NCI-H2171 treated with DMSO at 0.1 percent for 48 hours (cell line): ENCODE measurements at regions not wholly inside any gene's neighbourhood (a gene's known extent, or its start where the extent isn't known, plus 50 kb on each side); places are given as distances from the start of the nearest gene placed in this dataset.
"Not testable (repeated sequence)": the region's sequence is repeated elsewhere in the genome, so short reads cannot be mapped to it uniquely, and the experiment has no call there.

Source experiments
- DNase-seq: peaks from one replicate; lab custom pipeline; 2025; lab: John Stamatoyannopoulos, UW

DNA sequence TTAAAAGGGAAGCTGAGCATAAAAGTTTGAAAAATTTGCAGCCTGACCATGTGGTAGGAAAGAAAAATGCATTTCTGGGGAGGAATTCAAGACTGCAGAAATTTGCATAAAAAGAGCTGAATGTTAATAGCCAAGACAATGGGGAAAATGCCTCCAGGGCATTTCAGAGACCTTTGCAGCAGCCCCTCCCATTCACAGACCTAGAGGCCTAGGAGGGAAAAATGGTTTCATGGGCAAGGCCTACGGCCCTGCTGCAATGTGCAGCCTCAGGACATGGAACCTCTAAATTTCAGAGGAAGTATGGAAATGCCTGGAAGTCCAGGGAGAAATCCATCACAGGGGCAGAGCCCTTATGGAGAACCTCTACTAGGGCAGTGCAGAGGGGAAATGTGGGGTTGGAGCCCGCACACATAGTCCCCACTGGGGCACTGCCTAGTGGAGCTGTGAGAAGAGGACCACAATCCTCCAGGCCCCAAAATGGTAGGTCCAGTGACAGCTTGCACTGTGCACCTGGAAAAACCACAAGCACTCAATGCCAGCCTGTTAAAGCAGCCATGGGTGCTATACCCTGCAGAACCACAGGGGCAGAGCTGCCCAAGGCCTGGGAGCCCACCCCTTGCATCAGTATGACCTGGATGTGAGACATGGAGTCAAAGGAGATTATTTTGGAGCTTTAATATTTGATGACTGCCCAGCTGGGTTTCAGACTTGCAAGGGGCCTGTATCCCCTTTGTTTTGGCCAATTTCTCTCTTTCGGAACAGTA, 243.8 kb downstream of the DNAJB9 start:
- no peak for DNase-seq

DNA sequence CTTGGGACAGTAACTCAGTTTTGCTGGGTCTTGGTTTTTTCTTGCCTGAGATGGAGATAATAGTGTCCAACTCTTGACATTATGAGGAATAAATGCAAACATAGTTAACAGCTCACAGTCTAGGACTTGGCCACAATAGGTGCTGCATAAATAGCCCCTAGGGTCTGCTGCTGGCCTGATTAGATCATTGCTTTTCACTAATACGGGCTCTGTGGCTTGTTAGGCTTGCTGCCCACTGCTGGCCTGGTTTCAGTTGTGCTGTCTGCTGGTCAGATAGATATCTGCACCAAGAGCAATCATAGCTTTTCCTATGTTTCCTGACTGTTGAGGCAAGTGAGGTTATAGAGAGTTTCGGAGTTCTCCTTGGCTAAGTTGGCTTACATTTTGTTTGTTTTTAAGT, 246.1 kb downstream of the DNAJB9 start:
- no peak for DNase-seq

GRCh38 chr7:108818742-108819141, 249.1 kb downstream of the DNAJB9 start:
- DNase-seq, result no peak

DNA sequence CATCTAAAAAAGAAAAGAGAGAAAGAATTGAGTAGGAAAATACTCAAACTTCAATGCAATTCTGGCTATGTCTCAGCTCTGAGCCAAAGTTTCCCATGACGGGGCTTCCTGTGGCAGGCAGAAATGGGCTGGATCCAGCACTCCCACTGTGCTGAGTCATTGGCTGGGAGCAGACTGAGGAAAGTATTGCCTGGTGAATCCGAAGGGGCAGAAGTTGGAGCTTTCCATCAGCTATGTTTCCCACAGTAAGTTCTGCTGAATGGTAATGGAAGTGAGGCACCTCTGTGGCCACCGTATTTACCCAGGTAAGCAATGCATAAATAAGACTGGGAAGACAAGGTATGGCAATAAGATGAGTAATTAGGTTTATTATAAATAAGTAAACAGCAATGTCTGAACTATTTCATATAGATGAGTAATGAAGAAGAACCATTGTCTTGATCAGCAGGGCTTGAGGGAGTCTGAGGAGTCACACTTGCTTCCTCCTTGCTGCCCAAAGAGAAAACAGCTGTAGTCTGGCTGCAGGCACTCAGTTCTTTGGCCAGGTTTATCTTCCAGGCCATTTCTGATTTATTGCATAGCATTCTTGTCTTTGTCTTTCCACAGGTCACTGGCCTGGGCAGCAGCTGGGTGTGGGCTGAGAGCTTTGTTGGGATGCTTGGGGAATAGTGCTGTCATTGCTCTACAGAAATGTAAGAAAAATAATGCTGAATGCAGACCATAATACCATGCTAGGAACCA, 255.3 kb downstream of the DNAJB9 start:
- no peak for DNase-seq

GRCh38 chr7:108825581-108825909, 255.9 kb downstream of the DNAJB9 start:
- DNase-seq, result no peak

DNA sequence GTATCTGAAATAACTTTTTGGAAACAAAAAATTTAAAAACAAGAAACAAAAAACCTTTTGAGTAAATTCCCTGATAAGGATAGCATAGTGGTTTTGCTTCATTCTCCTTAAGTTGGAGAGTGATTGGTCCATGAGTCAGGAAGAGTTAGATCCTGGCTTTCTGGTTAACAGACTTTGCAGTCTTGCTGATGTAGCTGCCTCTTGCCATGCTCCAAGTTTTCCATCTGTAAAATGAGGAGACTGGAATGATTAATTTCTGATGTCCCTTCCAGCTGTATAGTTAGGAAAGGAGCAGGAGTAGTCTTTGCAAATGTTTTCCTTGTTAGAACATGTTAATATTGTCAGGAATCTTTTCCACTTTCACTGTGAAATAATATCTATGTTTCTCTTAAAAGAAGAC, 266.6 kb downstream of the DNAJB9 start:
- DNase-seq, result no peak

DNA sequence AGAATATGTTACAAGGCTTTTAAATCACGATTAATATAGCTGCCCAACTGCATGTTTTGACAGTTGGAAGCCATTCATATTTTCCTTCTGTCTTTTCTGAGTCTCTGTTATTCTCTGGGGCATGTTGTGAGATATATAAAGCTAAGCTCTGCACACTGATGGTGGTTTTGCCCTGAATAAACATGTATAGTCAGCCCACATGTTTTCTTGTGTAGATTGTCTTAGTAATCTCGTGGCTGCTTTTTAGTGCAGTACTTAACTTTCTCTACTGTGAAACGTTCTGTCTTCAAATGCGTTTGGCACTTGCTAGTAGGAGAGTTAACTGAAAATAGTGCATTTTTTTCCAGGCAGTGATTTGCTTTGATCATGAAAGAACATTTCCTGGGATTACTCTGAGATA, 268.5 kb downstream of the DNAJB9 start:
- DNase-seq, result no peak

DNA sequence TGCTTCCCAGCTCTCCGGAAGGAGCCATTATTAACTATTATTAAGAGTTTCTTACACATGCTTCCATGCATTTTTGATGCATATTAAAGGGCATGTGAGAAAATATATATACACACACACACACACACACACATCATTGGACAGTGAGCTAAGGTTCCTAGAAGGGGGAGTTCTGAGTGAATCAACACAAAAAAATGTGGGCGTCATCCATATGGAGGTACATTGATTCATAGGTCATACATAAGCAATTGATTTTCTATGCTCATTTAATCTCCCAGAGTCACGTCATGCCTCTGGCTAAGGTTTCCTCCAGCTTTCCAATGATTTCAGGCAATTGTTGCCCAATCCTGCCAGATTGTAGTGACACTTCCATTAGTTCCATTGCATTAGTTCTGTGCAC, 269.4 kb downstream of the DNAJB9 start:
- DNase-seq, result no peak

- DNase-seq, result no peak
Observed at GRCh38 chr7:108845951-108846350, 276.3 kb downstream of the DNAJB9 start.

GRCh38 chr7:108846471-108846870, 276.8 kb downstream of the DNAJB9 start:
- DNase-seq, result no peak

DNA sequence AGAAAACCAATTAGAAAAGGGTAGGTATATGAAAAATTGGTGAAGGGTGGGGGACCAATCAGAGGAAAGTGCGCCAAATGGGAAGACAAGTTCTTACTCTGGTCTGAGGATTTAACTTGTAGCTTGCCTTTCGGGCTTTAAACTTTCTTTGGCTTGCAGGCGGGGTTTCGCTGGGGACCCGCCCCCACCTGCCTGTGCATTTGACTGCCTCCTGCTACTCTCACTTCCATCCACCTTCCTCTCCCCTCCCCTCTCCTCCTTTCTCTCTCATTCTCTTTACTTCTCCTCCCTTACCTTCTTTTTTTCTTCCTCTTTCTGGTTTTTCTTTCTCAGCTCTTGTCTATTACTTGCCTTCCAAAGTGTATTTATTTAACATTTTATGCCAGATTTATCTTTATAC, 278.8 kb downstream of the DNAJB9 start:
- no peak for DNase-seq

- no peak for DNase-seq
Observed at GRCh38 chr7:108860615-108861014, 290.9 kb downstream of the DNAJB9 start.

DNA sequence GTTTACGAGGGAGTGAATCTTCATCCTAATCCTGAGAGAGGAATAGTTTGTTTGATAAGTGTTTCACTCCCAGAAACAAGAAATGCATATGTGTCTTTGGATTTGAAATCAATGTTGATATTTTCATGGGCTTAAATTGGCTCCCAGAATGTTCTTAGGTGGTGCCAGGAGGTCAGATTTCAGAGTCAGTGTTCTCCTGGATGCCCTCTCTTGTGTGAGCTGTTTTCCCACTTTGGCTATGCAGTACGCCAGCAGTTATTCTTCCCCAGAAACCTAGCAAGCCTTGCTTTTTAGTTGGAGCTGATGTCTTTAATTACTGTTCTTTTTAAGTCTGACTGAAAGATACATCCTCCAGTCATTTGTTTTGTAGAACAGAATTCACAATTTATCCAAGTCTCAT, 291.4 kb downstream of the DNAJB9 start:
- no peak for DNase-seq

DNA sequence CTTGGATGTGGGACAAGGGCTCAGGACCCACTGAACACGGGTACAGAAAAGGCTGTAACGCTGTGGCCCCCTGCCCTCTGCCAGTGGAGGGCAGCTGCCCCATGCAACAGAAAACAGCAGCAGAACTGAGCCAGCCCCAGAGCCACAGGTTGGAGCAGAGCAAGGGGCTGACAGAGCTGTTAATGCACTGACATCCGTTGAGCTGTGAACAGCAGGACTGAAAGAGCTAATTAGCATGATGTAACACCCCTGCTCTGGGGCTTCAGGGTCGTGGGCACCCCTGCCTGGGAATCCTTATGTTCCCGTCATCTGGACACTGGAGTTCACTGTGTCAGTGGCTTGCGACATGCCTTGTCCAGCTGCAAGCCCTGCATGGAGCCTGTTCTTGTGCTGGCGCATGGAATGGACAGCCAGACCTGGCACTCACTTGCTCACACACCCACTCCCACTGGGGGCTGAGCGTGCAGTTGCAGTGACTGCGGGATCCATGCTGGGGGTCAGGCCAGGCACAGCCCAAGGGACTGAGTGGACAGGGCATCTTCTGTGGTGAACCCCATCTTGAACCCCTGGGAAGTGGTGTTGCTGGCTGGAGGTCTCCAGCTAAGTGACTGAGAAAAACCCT, 293.7 kb downstream of the DNAJB9 start:
- DNase-seq, result no peak

DNA sequence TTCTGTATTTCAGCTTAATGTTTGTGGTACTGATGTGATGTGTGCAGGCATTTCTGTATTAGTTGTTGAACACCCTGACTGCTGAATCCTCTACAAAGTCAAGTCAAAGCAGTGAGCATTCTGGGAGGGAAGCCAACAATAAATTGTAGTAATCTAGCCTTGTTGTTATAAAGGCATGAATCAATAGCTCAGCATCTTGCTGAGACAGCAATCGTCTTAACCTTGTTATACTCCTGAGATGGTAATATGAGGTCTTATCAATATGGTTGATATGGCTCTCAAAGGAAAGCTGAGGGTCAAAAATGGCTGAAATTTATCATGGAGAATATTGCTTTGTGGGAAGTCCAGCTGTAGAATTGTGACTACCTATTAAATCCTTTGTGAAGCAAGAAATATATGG, 299.4 kb downstream of the DNAJB9 start:
- no peak for DNase-seq

GRCh38 chr7:108875139-108875538, 305.5 kb downstream of the DNAJB9 start:
- no peak for DNase-seq

DNA sequence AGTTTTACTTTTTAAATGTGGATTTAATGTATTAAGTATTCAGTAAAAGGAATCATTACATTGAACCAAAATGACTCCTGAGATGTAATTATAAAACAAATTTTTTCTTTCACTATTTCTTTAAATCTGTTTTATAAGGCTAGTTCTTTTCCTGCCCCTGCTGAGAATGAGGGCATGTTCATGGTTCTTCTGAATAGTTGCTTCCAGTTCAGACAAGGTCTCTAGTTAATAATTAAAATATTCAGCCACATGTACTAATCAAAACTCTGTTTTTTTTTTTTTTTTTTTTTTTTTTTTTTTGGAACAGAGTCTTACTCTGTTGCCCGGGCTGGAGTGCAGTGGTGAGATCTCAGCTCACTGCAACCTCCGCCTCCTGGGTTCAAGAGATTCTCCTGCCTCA, 321.2 kb downstream of the DNAJB9 start:
- no peak for DNase-seq

DNA sequence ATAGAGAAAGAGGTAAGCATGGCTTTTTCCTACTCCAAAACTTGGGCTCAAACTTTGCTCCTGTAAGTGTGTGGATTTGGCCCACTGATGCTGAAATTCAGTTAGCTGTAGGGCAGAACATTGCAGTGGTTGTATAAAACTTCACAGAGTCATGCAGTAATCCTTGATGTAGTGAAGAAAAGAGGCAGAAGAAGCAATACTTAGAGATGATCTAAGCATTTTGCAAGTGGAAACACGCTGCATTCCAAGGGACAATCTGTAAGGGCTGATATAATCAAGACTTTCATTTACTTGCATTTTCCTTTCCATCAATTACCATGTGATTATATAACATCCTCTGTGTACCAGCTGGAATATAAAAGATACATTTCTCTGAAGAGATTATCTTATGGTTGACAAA, 338.8 kb downstream of the DNAJB9 start:
- DNase-seq, result no peak

DNA sequence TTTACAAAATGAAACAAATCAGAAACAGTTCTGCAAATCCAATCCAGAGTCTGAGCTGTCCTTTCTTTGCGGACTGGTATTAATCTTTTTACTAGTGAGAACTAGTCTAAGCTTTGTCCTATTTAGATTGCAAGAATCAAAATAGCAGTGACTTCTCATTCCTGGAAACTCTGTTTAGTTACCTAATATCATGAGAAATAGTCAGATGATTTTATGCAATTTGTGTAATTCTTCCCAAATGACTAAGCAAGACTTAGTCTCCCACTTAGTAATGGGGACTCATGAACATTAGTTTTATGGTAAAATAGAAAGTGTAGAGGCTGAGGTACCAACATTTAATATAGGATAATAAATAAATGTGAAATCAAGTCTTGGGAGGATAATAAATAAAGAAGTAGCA, 341.3 kb downstream of the DNAJB9 start:
- DNase-seq, result no peak

DNA sequence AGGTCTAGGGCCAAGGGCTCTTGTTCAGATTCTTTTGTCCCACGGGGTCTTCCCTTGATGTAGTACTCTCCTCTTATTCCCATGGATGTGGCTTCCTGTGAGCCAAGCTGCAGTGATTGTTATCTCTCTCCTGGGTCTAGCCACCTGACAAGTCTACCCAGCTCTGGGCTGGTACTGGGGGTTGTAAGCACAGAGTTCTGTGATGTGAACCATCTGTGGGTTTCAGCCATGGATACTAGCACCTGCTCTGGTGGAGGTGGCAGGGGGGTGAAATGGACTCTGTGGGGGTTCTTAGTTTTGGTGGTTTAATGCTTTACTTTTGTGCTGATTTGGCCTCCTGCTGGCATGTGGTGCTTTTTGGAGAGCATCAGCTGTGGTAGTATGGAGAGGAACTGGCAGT, 350.8 kb downstream of the DNAJB9 start:
- no peak for DNase-seq

- not testable (repeated sequence) for DNase-seq
Observed at GRCh38 chr7:108943048-108943447, 373.4 kb downstream of the DNAJB9 start.

DNA sequence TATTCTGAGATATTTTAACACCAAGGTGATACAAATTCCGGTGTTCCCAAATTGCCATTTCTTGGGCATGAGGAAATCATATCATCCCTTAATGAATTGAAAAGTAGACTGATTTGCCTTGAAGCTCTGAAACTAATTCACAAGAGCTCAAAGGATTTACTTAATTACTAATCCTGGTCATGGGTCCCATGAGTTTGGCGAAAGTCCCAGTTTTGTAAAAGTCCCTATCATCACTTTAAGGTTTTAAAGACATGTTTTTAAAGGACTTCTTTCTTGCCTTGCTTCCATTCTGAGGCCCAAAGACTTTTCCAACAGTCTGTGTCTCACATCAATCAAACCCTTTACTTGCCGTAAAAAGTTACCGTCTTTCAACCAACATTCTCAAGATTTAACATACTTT, 377.9 kb downstream of the DNAJB9 start:
- no peak for DNase-seq

DNA sequence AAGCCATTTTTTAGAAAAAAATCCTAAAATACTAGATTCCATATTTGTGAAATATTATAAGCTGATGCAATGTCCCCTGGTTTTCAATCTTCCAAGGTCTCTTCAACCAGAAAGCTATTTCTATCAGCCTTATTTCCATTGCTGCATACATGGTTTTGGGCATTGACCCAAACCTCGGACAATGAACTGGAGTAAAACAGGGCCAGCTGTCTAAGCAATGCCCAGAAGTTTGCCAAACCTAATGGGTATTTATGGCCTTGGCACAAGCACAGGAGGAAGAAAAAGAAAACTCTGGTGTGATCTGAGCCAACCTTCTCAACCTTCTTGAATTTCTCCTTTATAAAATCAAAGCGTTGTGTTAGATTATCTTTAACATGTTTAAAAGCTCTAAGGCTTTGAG, 402.3 kb downstream of the DNAJB9 start:
- DNase-seq, result no peak
